Trophoblast cell (in vitro differentiated cells and primary cell): ENCODE measurements at regions not wholly inside any gene's neighbourhood (a gene's known extent, or its start where the extent isn't known, plus 50 kb on each side); places are given as distances from the start of the nearest gene placed in this dataset.
A peak's percentile ranks its signal among the peaks of the same experiment; 100 is the strongest.

Experiments
- DNase-seq, 2 donors: peaks; one replicate each; pipeline ENCODE4 v3.0.0-alpha.2; 2016
- H2AFZ ChIP-seq: 2 replicates; pipeline ENCODE4 v1.6.1; 2013; ENCODE audit warnings: low read length, moderate library complexity, mild to moderate bottlenecking; ENCODE audit not compliant: insufficient read depth, poor library complexity
- H2AK5ac ChIP-seq: 2 replicates; pipeline ENCODE4 v1.6.1; 2013; ENCODE audit warnings: mild to moderate bottlenecking, low read length
- H2BK120ac ChIP-seq: 2 replicates; pipeline ENCODE4 v1.6.1; 2013; ENCODE audit warnings: low read length, mild to moderate bottlenecking, moderate library complexity; ENCODE audit not compliant: insufficient read depth, poor library complexity
- H2BK12ac ChIP-seq: 2 replicates; pipeline ENCODE4 v1.6.1; 2013; ENCODE audit warnings: mild to moderate bottlenecking, low read length, moderate library complexity
- H2BK5ac ChIP-seq: 2 replicates; pipeline ENCODE4 v1.6.1; 2013; ENCODE audit warnings: low read length, low read depth, moderate library complexity, mild to moderate bottlenecking; ENCODE audit not compliant: poor library complexity
- H3K14ac ChIP-seq: 2 replicates; pipeline ENCODE4 v1.6.1; 2013; ENCODE audit warnings: mild to moderate bottlenecking, low read length
- H3K18ac ChIP-seq: 2 replicates; pipeline ENCODE4 v1.6.1; 2013; ENCODE audit warnings: mild to moderate bottlenecking, low read length
- H3K23ac ChIP-seq: 2 replicates; pipeline ENCODE4 v1.6.1; 2013; ENCODE audit warnings: low read length
- H3K27ac ChIP-seq: 2 replicates; pipeline ENCODE4 v1.5.1; 2013; ENCODE audit warnings: low read depth, mild to moderate bottlenecking, inconsistent platforms, low read length, moderate library complexity
- H3K27me3 ChIP-seq: 2 replicates; pipeline ENCODE4 v1.6.1; 2013; ENCODE audit warnings: inconsistent platforms, mild to moderate bottlenecking, low read length, moderate library complexity; ENCODE audit not compliant: insufficient read depth
- H3K36me3 ChIP-seq, 2 experiments: 1 replicate in 1 of 2; 2 replicates in 1 of 2; pipeline ENCODE4 v1.6.1; 2013; ENCODE audit warnings: low read length in 2 of 2, mild to moderate bottlenecking in 2 of 2, moderate library complexity in 1 of 2; ENCODE audit not compliant: insufficient read depth in 2 of 2, control insufficient read depth in 1 of 2
- H3K4ac ChIP-seq: 2 replicates; pipeline ENCODE4 v1.6.1; 2013; ENCODE audit warnings: low read depth, mild to moderate bottlenecking, low read length, moderate library complexity
- H3K4me1 ChIP-seq, 2 experiments: 1 replicate in 1 of 2; 2 replicates in 1 of 2; pipeline ENCODE4 v1.6.1; 2013; ENCODE audit warnings: low read length in 2 of 2, mild to moderate bottlenecking in 2 of 2, moderate library complexity in 1 of 2; ENCODE audit not compliant: insufficient read depth in 2 of 2, control insufficient read depth in 1 of 2
- H3K4me2 ChIP-seq: 2 replicates; pipeline ENCODE4 v1.6.1; 2013; ENCODE audit warnings: inconsistent platforms, mild to moderate bottlenecking, low read length, moderate library complexity
- H3K4me3 ChIP-seq: 2 replicates; pipeline ENCODE4 v1.5.1; 2013; ENCODE audit warnings: mild to moderate bottlenecking, low read depth, low read length, inconsistent platforms
- H3K79me1 ChIP-seq: one replicate; pipeline ENCODE4 v1.6.1; 2013; ENCODE audit warnings: low read length
- H3K79me2 ChIP-seq: 2 replicates; pipeline ENCODE4 v1.6.1; 2013; ENCODE audit warnings: low read length, mild to moderate bottlenecking; ENCODE audit not compliant: control insufficient read depth, insufficient read depth, poor library complexity
- H3K9ac ChIP-seq: 2 replicates; pipeline ENCODE4 v1.6.1; 2013; ENCODE audit warnings: mild to moderate bottlenecking, low read length
- H3K9me3 ChIP-seq: 2 replicates; pipeline ENCODE4 v1.6.1; 2013; ENCODE audit warnings: low read depth, mild to moderate bottlenecking, control low read depth, inconsistent platforms, low read length; ENCODE audit not compliant: insufficient read depth
- H4K12ac ChIP-seq: 2 replicates; pipeline ENCODE4 v1.6.1; 2013; ENCODE audit warnings: low read depth, mild to moderate bottlenecking, low read length, moderate library complexity
- H4K8ac ChIP-seq: 2 replicates; pipeline ENCODE4 v1.6.1; 2013; ENCODE audit warnings: low read depth, mild to moderate bottlenecking, low read length, moderate library complexity
- H4K91ac ChIP-seq: one replicate; pipeline ENCODE4 v1.6.1; 2013; ENCODE audit warnings: low read depth, mild to moderate bottlenecking, low read length, moderate library complexity
- WGBS: extraction: QIAGEN DNeasy Blood & Tissue Kit; methylation state at CpG from one replicate; pipeline ENCODE4 v1.1.7; 2013; ENCODE audit warnings: missing lambda C conversion rate; ENCODE audit not compliant: insufficient read length, insufficient coverage; ENCODE audit errors: extremely low coverage; 5-methylcytosine and 5-hydroxymethylcytosine counted together

- H3K27me3 ChIP-seq, result no peaks in the 10 kb centered on the region
- H3K4ac ChIP-seq, result no peak overlapping the region
- peak overlapping the region; percentile 55 for H3K14ac ChIP-seq
- H4K91ac ChIP-seq, result peak overlapping the region; percentile 64
- H3K79me2 ChIP-seq, result no peaks in the 10 kb centered on the region
- no CpG with 5 or more reads among the region's 7 CpGs for WGBS
- H4K12ac ChIP-seq, result no peak overlapping the region
- DNase-seq, result peak; percentile 84 to 87
- H2BK12ac ChIP-seq, result peak overlapping the region; percentile 55
- H3K18ac ChIP-seq, result peak overlapping the region; percentile 5
- H3K9me3 ChIP-seq, result no peaks in the 10 kb centered on the region
- no peak overlapping the region for H2AFZ ChIP-seq
- H4K8ac ChIP-seq, result peak overlapping the region; percentile 41
- no peaks in the 10 kb centered on the region for H3K36me3 ChIP-seq
- peaks cover 16% of the 10 kb centered on the region for H3K79me1 ChIP-seq
- peak overlapping the region; percentile 48 for H3K27ac ChIP-seq
- H2BK120ac ChIP-seq, result peak overlapping the region; percentile 59
- H3K9ac ChIP-seq, result no peak overlapping the region
- no peak overlapping the region for H3K23ac ChIP-seq
- H3K4me1 ChIP-seq, result peaks cover 5 to 19% of the 10 kb centered on the region in 2 experiments
- H2BK5ac ChIP-seq, result no peak overlapping the region
- no peak overlapping the region for H3K4me3 ChIP-seq
- no peak overlapping the region for H2AK5ac ChIP-seq
- H3K4me2 ChIP-seq, result no peak overlapping the region
Observed at GRCh38 chr1:244963231-244963826, 99.0 kb upstream of the HNRNPU start.

- Histone ChIP-seq H3K14ac (no peak overlapping the region), H2AK5ac (no peak overlapping the region), H2AFZ (no peak overlapping the region), H3K4me1 (peaks cover 3 to 16% of the 10 kb centered on the region in 2 experiments), H3K9ac (no peak overlapping the region), H4K8ac (no peak overlapping the region), H3K36me3 (no peaks in the 10 kb centered on the region), H3K4me2 (no peak overlapping the region), H3K23ac (no peak overlapping the region), H3K18ac (no peak overlapping the region), H3K27me3 (no peaks in the 10 kb centered on the region), H3K4me3 (no peak overlapping the region), H4K12ac (no peak overlapping the region), H3K79me1 (peaks cover 15% of the 10 kb centered on the region), H3K79me2 (no peaks in the 10 kb centered on the region), H3K27ac (no peak overlapping the region), H2BK12ac (no peak overlapping the region), H4K91ac (no peak overlapping the region), H2BK120ac (peak overlapping the region; percentile 43), H3K4ac (no peak overlapping the region), H3K9me3 (no peaks in the 10 kb centered on the region), H2BK5ac (no peak overlapping the region)
- DNase-seq, result peak; percentile 13 to 30
- WGBS, result no CpG with 5 or more reads among the region's 3 CpGs
Observed at GRCh38 chr1:244962130-244962529, 97.8 kb upstream of the HNRNPU start.

DNA sequence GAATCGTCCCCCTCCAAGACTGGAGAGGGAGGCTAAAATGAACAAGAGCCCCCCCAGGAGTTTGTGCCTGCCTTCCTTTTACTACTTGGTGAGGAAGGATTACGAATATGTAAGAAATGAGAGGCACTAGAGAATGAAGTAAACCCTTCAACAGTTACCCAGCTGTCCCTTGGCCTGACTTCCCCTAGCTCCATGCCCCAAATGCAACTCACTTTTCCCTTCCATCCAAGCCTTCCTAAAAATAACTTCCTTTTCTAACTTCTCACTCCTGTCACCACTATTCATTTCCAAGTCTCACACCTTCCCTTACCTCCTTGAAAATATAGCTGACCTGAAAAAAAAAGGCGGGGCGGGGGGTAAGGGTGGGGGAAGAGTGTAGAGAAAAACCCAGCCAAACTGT is 96.6 kb upstream of the HNRNPU start:
- H4K91ac ChIP-seq, result no peak overlapping the region
- no peaks in the 10 kb centered on the region for H3K36me3 ChIP-seq
- WGBS, result no CpG with 5 or more reads among the region's 4 CpGs

GRCh38 chr1:244958593-244958992 is 94.2 kb upstream of the HNRNPU start:
- no peak overlapping the region for H2AFZ ChIP-seq
- H4K8ac ChIP-seq, result no peak overlapping the region
- no peak overlapping the region for H3K4me2 ChIP-seq
- H3K36me3 ChIP-seq, result no peaks in the 10 kb centered on the region
- no peaks in the 10 kb centered on the region for H3K9me3 ChIP-seq
- H4K12ac ChIP-seq, result no peak overlapping the region
- H4K91ac ChIP-seq, result no peak overlapping the region
- no peak overlapping the region for H3K4me3 ChIP-seq
- H3K79me1 ChIP-seq, result peaks cover 7% of the 10 kb centered on the region
- H2BK12ac ChIP-seq, result no peak overlapping the region
- H3K18ac ChIP-seq, result no peak overlapping the region
- no peak overlapping the region for H2AK5ac ChIP-seq
- H2BK120ac ChIP-seq, result no peak overlapping the region
- no CpG with 5 or more reads among the region's 4 CpGs for WGBS
- no peaks in the 10 kb centered on the region for H3K27me3 ChIP-seq
- H3K4me1 ChIP-seq, result peaks cover 3 to 8% of the 10 kb centered on the region in 2 experiments
- no peak overlapping the region for H3K27ac ChIP-seq
- no peak overlapping the region for H3K4ac ChIP-seq
- H3K79me2 ChIP-seq, result no peaks in the 10 kb centered on the region
- H3K14ac ChIP-seq, result no peak overlapping the region
- no peak overlapping the region for H3K23ac ChIP-seq
- H2BK5ac ChIP-seq, result no peak overlapping the region
- no peak overlapping the region for H3K9ac ChIP-seq
- no peak for DNase-seq

More for the DNA sequence above, 96.6 kb upstream of the HNRNPU start:
- Histone ChIP-seq H2BK120ac (no peak overlapping the region), H3K23ac (no peak overlapping the region), H3K79me2 (no peaks in the 10 kb centered on the region), H3K4me1 (peaks cover 3 to 16% of the 10 kb centered on the region in 2 experiments), H2AK5ac (no peak overlapping the region), H2BK5ac (no peak overlapping the region), H3K27ac (no peak overlapping the region), H3K9ac (no peak overlapping the region), H4K12ac (no peak overlapping the region), H3K4ac (no peak overlapping the region), H4K8ac (no peak overlapping the region), H3K27me3 (no peaks in the 10 kb centered on the region), H2AFZ (no peak overlapping the region), H3K4me3 (no peak overlapping the region), H3K14ac (no peak overlapping the region), H3K9me3 (no peaks in the 10 kb centered on the region), H2BK12ac (no peak overlapping the region), H3K18ac (no peak overlapping the region), H3K79me1 (peaks cover 15% of the 10 kb centered on the region), H3K4me2 (no peak overlapping the region)
- DNase-seq, result no peak
